ENCODE measurements at regions not wholly inside any gene's neighbourhood (a gene's known extent, or its start where the extent isn't known, plus 50 kb on each side); places are given as distances from the start of the nearest gene placed in this dataset.

- no peak for DNase-seq
These were observed 298.9 kb upstream of the EDIL3 start for GRCh38 chr5:84683594-84683993.

GRCh38 chr5:84682531-84682930 lies 297.9 kb upstream of the EDIL3 start:
- no peak for DNase-seq

GRCh38 chr5:84680908-84681307 lies 296.2 kb upstream of the EDIL3 start:
- DNase-seq, result no peak

GRCh38 chr5:84673785-84674184 lies 289.1 kb upstream of the EDIL3 start:
- no peak for DNase-seq

- no peak for DNase-seq
These were observed 282.9 kb upstream of the EDIL3 start for GRCh38 chr5:84667576-84667975.

GRCh38 chr5:84650429-84650828 lies 265.7 kb upstream of the EDIL3 start:
- no peak for DNase-seq

- DNase-seq, result no peak
These were observed 262.9 kb upstream of the EDIL3 start for GRCh38 chr5:84647581-84647980.

- DNase-seq, result no peak
These were observed 258.1 kb upstream of the EDIL3 start for GRCh38 chr5:84642795-84643194.

- DNase-seq, result no peak
These were observed 257.6 kb upstream of the EDIL3 start for GRCh38 chr5:84642324-84642723.

GRCh38 chr5:84637662-84638375 lies 253.1 kb upstream of the EDIL3 start:
- DNase-seq, result no peak

- no peak for DNase-seq
These were observed 250.8 kb upstream of the EDIL3 start for GRCh38 chr5:84635235-84636055.

GRCh38 chr5:84634256-84634655 lies 249.6 kb upstream of the EDIL3 start:
- no peak for DNase-seq

GRCh38 chr5:84632418-84632817 lies 247.7 kb upstream of the EDIL3 start:
- no peak for DNase-seq

GRCh38 chr5:84628918-84629317 lies 244.2 kb upstream of the EDIL3 start:
- DNase-seq, result no peak

GRCh38 chr5:84623019-84623418 lies 238.3 kb upstream of the EDIL3 start:
- no peak for DNase-seq

- no peak for DNase-seq
These were observed 237.8 kb upstream of the EDIL3 start for GRCh38 chr5:84622461-84622860.

GRCh38 chr5:84618262-84618661 lies 233.6 kb upstream of the EDIL3 start:
- DNase-seq, result no peak

- no peak for DNase-seq
These were observed 230.2 kb upstream of the EDIL3 start for GRCh38 chr5:84614906-84615305.

- no peak for DNase-seq
These were observed 222.1 kb upstream of the EDIL3 start for GRCh38 chr5:84606784-84607183.

GRCh38 chr5:84605241-84605640 lies 220.6 kb upstream of the EDIL3 start:
- no peak for DNase-seq

GRCh38 chr5:84603568-84604185 lies 219.0 kb upstream of the EDIL3 start:
- no peak for DNase-seq

GRCh38 chr5:84602371-84602771 lies 217.7 kb upstream of the EDIL3 start:
- no peak for DNase-seq

- no peak for DNase-seq
These were observed 215.3 kb upstream of the EDIL3 start for GRCh38 chr5:84599964-84600363.

- DNase-seq, result no peak
These were observed 213.2 kb upstream of the EDIL3 start for GRCh38 chr5:84597904-84598303.
